ENCODE measurements at regions not wholly inside any gene's neighbourhood (a gene's known extent, or its start where the extent isn't known, plus 50 kb on each side); places are given as distances from the start of the nearest gene placed in this dataset.

DNA sequence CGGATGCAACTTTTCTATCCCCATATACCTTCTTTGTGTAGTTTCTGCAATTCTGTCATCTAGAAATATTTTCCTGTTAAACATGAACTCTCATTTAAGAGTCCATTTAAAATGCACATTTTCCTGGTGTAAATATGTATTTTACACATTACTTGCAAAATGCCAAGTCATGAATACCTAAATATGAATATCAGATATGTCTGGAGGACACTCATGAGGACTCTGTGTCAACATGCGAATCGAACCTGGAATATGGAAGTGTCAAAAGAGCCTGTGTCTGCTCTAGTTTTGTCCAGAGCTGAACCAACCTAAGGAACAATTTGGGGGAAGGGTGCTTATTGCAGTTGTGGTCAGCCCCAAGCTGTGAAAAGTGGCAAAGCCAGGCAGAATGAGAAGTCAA is 163.7 kb upstream of the CELF2 start:
- no peak for DNase-seq

DNA sequence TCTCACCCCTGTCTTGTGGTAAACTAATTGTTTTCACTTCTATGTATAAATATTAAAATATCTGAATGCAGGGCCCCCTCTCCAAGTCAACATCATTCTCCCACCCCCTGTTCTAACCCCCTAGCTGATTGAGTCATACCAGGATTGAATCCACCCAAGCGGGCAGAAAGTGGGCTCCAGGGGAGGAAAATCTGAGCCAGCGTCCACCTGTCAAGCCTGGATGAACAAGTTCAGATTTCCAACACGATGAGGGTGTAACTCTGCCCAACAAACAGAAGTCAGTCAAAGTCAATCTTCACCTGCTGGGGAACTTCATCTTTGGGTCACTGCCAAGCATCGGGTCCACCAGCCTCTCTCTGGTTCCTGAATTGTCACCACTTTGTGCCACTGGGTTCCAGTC is 162.9 kb upstream of the CELF2 start:
- DNase-seq = no peak

DNA sequence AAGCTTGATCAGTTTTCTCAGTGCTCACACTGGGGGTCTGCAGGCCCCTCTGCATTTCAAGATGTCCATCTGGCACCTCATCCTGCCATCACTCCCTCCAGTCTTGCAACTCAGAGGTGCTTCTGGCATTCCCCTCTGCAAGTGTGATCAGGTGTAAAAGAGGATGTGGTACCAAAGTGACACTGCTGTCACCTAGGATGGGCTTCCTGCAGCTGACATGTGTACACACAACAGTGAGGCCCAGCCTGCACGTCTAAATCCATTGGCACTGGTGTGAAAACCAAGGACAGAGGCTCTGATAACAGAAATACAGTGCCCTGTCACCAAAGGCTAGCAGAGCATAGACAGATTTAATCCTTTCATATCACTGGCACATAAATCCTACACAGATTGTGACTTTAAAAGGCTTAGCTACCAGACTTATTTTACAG is 162.5 kb upstream of the CELF2 start:
- DNase-seq = no peak

DNA sequence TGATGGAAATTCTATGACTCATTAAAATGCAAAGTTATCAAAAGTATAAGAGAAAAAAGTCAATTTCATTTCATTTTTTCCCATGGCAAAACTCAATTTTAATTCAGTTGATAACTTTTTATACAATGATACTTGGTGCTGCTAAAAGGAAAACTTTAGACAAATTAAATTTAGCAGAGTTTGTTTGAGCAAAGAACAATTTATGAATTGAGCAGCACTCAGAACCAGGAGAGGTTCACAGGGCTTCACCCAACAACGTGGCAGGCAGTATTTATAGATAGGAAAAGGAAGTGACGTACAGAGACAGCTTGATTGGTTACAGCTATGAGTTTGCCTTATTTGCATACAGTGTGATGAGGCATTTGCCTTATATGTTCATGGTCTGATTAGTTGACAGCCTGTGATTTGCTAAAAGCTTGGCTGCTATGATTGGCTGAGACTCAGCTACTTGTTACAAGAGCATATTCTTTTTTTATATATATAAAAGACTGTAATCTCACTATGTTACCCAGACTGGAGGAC is 157.2 kb upstream of the CELF2 start:
- DNase-seq = no peak

DNA sequence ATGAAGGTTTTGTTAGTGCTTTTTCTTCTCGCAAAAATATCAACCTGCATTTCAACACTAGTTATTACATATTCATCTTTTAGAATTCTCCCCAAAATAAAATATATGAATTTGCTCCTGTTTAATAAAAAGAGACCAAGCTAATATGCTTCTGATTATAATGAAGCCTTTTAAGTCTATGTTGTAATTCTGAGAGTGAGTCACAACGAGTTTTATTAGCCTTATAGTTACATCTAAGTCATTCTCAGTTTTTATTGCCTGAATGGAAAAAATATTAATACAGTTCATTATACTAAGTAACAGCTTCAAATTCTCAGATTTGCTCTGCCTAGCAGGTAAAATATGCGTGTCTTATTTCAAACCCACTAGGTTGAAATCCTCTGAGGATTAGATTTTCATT is 152.4 kb upstream of the CELF2 start:
- DNase-seq = no peak

DNA sequence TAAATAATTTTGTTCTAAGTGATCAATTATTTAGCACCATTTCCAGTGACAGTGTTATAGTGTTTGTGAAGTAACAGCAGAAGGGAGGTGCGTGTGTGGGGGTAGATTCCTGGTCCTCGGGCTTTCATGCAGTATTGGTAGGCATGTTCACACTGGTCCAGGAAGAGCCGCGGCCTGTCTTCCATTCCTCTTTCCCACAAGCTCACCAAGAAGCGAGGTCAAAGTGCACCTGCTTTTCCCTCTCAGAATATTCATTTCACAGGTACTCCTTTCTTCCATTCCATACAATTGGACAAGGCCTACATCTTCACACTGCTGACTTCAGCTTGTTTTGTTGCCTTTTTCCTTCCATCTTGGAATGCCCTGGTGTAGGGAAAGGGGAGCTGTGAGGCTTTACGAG is 151.8 kb upstream of the CELF2 start:
- DNase-seq = no peak

DNA sequence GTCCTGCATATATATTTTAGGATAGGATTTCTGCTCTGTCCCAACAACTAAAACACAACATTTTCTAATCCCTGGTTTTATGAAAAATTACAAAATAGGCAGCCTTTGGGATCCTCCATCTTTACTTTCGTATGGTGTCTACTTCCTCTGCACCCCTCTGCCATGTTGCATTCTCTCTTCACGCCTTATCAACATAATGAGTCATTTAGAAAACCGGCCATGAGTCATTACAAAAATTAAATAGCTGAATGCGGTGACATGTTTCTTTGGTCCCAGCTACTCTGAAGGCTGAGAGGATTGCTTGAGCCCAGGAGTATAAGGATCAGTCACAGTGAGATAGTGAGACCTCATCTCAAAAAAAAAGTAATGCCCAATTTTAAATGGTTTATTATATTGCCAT is 148.1 kb upstream of the CELF2 start:
- no peak for DNase-seq

DNA sequence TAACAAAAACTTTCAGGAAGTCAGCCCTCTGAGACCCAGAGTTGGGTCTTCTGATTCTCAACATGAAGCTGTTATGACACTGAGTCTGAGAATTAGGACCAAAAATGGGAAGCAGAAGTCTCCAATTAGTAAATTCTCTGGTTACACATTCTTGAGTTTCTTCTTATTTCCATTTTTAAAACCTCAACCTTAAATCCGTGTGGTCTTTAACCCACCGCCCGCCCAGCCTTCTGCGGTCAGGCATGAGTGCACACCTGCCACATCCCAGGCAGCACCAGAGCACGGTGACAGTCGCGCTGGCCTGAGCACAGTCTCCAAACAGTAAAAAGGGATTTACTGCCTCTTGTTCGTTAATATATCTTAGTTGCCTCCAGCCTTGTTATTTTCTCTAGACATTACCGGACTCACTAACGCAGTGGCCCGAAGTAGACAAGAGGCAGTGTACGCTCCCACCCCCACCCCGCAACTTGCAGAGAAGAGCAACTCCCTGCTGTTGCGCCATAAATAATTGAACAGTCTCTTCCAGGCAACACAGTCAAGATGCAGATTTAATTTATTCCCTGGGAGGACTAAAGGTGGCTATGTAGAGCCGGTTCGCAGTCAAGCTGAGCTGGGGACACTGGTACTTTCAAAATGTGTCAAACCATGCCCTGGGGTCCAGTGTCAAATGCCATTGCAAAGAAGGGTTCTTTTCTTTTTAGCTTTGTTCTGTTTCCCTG is 147.0 kb upstream of the CELF2 start:
- DNase-seq = no peak

DNA sequence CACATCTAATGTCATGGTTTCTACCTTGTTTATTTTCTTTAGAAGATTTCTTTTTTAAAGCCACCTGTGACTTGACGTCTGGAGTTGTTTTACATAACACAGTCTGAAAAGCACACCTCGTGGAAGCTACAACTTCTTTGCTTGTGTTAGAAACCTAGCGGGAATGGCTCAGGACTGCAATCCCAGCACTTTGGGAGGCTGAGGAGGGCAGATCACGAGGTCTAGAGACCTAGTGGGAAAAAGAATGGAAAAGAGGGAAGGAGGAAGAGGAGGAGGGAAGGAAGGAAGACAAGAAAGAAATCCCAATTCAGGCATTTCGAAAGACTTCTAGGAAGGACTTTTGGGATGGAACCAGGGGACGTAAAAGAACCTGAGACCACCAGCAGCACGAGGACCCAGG is 146.3 kb upstream of the CELF2 start:
- no peak for DNase-seq

DNA sequence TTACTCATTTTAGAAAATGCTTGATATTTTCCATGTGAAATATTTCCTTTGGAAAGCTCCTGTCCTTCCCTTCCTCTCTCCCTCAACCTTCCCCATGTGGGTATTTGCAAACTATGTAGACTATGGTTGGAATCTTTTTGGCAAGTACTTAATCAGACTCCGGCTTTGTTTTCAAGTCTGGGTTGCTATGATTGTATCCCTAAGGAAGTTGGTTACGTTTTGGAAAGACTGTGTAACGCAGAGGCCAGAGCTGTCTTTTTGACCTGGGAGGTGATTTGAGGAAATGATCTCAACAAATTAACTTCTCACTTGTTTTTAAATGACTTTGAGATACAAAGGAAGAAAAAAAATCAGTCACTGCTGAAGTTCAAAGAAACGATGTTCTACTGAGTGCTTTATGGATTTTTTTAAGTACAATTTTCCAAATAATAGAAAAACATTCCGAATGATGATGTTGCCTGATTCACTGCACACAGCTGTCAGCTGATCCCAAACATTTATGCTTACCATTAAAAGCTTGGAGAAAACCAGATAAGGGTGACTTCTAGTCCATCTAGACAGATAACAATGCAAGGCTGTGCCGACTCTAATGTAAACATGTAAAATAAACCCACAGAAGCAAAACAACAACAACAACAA is 145.5 kb upstream of the CELF2 start:
- DNase-seq = no peak

DNA sequence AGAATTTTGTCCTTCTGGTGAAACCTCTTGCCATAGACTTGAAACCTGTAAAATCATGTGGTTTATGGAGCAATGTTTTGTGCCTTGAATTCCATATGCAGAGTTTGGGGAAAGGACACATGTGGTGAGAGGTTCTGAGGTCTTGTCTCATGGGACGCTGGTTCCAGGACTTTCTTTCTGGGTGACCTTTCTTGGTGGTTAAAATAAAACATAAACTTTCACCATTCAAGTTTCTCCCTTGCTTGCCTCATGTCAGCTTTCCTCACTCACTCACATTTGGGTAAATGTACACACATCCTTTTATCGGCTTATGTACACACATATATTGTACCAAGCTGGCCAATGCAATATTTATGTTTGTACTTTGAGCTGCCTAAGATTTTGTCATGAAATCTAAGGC is 144.9 kb upstream of the CELF2 start:
- no peak for DNase-seq

DNA sequence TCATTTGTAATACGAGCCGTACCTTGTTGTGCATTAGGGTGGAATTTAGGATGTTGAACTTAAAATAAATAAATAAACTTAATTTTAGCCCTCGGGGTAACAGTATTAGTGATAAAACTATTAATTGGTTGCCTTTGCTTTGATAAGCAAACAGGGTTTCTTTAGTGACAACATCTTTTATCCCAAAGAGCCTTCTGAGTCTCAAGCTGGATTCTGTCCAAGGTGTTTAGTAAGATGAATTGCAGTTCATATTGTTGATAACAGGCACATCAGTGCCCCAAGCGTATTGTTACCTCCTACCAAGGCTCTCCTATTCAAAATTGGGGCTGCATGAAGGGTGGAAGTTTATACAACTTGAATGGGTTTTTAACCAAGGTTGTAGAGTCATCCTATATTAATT is 144.4 kb upstream of the CELF2 start:
- DNase-seq = no peak

DNA sequence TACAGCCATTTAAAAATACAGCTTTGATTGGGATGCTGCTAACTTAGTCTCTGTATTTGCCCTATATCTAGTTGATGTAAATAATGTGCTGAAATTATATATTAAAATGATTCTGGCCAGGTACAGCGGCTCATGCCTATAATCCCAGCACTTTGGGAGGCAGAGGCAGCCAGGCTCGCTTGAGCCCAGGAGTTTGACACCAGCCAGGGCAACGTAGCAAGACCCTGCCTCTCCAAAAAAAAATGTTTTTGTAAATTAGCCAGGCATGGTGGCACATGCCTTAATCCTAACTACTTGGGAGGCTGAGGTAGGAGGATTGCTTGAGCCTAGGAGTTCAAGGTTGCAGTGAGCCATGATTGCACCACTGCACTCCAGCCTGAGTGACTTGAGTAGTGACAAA is 143.8 kb upstream of the CELF2 start:
- DNase-seq = no peak

DNA sequence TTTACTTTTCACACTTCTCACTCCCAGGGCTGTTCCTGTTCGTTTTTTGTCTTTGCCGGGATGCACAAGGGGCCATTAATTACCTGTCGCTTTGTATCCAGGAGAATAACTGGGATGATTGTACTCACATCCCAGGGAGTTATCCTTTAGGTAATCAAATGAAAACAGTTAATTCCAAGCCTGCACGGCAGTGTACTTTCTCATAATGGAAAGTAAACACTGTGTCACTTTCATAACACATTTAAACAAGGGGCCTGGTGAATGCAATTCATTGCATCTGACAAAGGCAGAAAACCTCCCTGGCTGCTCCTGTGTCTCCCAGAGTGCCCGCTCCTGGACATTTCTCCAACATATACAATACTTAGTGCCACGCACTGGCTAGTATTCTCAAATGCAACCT is 138.7 kb upstream of the CELF2 start:
- no peak for DNase-seq

DNA sequence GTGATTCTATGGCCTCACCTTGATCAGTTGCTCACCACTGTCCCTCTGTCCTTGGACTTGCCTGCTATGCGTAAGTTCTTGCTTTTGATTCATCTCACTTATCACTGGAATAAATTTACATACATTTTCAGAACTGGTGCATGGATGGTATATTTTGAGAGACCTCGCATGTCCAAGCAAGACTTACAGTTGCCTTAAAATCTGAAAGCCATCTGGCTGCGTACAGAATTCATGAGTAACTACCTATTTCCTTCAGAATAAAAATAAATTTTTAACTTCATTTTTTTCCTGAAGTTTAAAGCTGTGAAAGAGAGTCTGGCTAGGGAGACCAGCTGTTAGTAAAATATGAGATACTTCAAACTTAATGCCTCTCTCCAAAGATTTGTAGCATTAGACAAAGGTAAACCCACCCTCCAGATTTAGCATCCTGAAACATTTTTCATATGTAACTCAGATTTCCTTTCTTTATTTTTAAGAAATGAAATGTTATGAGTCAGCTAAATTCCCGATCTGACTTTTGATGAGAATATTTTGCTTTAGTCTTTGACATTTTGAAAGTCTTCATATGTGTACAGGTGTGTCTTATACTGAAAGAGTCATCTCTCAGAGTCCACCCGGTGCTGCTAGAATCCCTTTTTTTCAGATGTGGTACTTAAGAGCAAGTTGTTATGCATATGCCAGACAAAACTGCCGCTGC is 136.4 kb upstream of the CELF2 start:
- no peak for DNase-seq

DNA sequence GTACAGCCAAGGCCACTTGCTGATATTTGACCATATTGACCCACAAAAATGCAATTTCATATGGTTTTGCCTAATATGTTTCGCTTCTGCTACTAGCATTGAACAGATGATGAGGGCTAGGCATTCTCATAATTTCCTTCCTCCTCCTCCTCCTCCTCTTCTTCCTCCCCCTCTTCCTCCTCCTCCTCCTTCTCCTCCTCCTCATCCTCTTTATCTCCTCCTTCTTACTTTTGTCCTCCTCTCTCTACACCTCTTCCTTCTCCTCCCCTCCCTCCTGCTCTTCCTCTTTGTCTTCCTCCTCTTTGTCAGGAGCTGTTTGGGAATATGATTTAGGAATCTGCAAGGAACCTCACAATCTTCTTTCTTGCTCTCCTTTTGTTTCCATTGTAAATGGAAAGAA is 133.9 kb upstream of the CELF2 start:
- no peak for DNase-seq

DNA sequence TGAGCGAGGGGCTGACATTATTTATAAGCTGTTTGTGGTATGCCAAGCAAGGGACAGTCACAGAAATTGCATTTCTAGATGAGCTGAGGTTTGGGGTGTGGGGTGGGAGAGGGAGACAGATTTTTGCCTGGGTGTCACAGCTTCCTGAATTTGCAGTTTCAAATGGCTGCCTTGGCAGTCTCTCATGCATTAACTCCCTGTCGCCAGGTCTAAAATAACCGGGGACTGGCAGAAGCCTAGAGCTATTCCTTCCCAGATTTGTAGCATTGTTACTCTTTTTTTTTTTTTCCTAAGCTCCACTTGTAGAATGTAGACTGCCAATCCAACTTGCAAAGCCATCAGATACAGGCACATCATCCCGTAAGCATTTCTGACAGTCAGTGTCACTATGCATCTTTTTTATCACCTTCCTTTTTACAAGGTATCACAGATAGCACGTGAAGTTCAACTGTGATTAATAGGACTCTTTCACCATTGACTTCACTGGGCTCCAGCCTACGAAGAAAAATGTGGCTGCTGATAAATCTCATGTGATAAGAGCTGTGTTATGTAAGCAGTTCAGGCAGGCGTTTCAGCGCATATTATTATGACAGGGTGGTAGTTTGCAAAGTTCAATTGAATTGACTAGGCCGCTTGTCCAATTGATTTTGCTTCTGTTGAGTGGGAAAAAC is 130.7 kb upstream of the CELF2 start:
- no peak for DNase-seq

DNA sequence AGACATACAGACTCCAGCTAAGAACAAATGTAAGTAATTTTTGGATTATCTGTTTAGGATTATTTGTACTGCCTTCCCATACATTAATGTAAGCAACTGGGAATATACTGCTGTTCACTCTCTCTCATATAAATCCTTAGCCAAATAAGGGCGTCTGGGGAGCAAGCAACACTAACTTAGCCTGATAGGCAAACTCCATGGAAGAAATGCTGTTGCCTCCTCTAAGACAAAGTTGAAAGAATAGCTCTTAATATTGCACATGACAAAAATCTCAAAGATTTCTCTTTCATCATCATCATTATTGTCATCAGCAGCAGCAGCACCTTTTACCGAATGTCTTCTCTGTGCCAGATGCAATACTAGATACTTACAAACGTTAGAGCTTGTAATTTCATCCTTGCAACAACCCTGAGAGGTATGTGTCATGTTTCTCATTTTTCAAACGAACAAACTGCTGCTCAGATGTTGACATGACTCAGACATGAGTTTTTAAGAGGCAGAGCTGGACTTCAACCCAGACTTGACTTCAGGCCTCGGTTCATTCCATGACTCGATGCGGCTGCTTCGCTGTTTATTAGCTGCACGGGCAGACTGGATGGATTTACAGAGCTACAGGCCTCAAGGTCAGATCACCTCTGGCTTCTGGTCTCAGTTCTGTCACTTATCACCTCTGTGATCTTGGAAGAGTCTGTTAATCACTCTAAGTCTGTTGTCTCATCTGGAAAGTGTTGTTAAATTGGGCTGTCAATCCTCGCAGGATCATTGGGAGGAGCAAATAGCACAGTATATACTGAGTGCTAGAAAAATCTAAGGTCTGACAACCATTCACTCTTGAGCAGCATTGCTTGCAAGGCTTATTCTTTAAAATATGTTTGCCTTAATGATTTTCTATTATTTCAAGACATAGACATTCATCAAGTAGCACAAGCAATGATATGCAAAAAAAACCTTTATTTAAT is 126.3 kb upstream of the CELF2 start:
- DNase-seq = no peak

DNA sequence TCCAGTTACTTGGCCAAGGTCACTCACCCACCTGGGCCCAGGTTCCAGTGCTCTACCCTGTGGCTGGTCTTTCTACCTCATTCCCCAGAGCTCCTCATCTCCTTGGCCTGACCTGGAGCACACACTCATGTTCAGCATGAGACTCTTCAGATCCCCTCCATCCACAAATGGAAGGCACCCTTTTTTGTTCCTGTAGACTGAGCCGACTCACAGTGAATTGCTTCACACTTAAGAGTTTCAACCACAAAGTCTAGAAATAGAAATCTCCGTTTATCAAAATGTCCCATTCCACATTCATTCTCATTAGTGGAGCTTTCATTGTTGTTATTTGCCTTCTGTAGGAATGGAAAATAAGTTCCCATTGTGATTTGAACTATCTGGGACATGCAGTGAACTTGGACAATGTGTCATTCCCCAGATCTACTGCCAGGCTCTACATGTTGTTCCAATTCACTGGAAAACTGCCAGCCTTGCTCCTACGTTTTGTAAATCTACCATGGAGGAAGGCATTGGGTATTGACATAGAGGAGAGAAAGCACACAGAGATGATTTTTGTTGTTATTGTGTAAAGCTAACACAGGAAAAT is 125.3 kb upstream of the CELF2 start:
- DNase-seq = no peak

DNA sequence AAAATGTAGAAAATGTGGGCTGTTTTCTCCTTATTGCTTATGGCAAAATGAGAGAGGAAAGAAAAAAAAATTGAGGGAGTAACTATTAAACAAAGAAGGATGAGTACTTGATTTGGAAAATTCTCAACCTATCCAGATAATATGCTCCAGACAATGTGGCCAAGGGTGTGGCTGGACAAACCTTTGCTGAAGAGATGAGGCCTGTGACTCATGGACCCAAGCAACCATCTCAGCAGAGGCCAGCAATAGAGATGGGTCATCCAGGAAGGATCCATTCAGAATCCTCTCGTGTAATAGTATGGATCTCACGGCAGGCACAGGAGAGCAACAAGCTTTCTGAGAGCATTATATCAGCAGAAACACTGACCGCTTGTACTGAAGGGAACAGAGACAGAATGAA is 120.3 kb upstream of the CELF2 start:
- no peak for DNase-seq

DNA sequence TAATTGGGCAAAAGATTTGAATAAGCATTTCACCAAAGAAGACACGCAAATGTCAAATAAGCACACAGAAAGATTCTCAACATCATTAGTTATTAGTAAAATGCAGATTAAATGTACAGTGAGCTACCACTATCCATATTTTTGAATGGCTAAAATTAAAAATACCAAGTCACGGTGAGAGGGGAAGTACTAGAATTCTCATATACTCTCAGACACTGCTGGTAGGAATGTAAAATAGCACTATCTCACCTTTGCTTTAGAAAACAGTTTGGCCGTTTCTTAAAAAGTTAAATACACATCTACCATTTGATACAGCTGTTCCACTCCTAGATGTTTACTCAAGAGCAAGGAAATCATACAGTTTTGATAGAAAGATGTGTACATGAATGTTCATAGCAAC is 115.8 kb upstream of the CELF2 start:
- no peak for DNase-seq

DNA sequence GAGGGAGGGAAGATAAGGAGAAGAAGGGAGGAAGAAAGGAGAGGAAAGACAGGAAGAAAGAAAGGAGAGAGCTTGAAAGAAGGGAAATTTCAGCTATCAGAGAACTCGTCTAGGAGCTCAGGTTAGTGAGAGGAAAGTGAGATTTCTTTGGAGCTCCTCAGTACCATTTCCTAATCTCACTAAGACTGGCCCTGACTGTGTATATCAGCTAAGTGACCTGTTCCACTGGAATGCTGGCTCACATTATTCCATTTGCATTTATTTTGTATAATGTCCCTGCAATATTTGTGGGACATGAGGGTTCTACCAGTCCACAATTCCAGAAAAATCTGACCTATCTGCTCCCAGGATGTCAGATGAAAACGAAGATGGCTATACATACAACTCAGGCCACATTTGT is 114.7 kb upstream of the CELF2 start:
- DNase-seq = no peak
